HG02759 (cell line): ENCODE measurements at regions not wholly inside any gene's neighbourhood (a gene's known extent, or its start where the extent isn't known, plus 50 kb on each side); places are given as distances from the start of the nearest gene placed in this dataset.
"Not testable (repeated sequence)": the region's sequence is repeated elsewhere in the genome, so short reads cannot be mapped to it uniquely, and the experiment has no call there.

ENCODE experiments used
- ATAC-seq: cut with Tn5 transposase; IDR thresholded peaks from one replicate; pipeline ENCODE4 v1.9.1; 2021; ENCODE audit warnings: mild to moderate bottlenecking, moderate library complexity; ENCODE audit not compliant: unreplicated experiment

DNA sequence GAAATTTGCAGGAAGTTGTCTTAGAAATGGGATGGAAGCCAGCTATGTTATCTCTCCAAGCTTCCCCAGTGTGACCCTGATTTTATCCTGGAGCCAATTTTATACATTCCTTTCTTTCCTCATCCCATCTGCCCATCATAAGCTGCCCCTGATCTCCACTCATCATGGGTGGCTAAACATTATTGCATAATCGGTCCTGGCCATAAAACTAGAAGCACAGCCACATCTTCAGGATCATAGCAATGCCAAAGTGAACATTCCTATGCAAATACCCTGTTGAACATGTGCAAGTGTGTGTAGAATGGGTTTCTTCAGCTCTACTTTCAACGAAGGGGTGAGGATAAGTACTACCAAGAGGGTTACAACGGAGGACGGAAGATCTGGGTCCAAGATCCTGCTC is 50.6 kb upstream of the COG2 start:
- no peak for ATAC-seq

DNA sequence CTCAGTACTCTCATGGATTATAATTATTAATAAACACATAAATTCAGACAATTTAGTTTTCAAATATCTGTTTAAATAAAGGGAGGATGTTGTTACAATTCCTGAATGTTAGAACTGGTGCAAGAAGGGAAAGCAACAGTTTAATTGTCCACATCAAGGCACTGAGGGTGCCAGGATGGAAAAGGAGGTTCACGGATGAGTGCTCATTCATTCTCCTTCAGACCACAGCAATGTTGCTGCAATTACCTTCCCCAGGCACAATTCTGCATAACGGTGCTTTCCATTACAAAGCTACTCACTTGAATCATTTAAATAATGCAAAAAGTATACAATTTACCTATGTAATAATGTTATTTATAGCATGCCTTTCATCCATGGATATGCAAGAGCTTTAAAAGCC is 52.3 kb upstream of the COG2 start:
- ATAC-seq: no peak

DNA sequence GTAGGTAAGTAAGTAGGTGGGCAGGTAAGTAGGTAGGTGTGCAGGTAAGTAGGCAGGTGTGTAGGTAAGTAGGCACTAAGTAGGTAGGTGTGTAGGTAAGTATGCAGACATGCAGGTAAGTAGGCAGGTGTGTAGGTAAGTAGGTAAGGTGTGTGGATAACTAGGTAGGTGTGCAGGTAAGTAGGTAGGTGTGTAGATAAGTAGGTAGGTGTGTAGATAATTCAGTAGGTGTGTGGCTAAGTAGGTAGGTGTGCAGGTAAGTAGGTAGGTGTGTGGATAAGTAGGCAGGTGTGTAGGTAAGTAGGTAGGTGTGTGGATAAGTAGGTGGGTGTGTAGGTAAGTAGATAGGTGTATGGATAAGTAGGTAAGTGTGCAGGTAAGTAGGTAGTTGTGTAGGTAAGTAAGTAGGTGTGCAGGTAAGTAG is 53.9 kb upstream of the COG2 start:
- no peak for ATAC-seq

DNA sequence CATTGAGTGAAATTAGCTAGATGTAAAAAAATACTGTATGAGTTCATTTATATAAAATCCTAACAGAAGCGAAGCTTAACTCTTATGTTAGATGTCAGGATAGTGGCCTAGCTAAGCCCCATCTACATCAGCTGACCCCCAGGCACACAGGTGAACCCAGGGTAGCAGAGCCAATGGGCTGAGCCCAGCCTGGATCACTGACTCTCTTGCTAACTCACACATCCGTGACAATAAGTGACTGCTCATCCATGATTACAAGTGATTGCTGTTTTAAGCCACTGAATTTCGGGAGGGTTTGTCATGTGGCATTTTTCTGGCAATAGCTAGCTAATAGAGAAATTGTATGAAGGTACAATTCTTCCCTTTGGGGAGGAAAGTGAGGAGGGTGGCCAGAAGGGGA is 55.2 kb upstream of the COG2 start:
- no peak for ATAC-seq

DNA sequence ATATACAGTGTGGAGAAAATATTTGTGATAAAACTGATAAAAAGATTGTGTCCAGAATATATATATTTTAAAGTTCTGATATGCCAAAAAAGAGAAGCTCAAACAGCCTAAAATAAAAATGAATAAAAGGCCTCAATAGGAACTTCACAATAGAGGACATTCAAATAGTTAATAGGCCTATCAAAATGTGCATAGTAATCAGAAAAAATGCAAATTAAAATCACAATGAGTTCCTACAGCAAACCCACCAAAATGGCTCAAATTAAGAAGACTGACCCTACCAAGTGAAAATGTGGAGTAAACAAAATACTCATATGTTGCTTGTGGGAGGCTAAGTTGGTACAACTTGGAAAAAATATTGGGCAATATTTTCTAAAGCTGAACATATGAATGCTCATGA is 57.6 kb upstream of the COG2 start:
- no peak for ATAC-seq

DNA sequence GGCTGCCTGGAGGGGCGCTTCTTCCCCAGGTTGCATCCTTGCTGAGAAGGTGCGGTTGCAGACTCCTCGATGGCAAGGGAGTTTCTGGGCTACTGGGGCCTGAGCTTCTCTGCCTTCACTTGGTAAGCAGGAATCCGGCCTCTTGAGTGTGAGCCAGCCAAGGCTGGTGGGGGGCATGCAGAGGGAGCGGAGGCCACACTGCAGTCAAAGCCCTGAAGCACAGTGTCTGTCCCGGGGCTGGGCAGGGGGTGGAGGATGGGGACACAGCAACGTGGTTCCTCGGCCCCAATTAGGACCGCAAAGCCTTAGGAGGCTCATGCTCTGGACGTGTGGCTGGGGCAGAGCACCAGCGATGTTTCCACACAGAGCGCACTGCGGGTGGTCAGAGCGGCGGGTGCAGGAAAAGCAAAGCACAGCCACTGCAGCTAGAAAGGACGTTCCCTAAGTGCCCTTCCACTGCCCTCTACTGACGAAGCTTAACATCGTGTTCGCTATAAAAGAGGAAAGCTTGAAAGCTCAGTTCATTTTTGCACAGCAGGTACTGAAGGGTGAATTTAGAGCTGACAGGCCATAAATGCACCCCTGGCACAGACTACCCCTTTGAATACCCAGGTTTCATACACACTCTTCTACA is 60.7 kb upstream of the COG2 start:
- ATAC-seq: no peak

DNA sequence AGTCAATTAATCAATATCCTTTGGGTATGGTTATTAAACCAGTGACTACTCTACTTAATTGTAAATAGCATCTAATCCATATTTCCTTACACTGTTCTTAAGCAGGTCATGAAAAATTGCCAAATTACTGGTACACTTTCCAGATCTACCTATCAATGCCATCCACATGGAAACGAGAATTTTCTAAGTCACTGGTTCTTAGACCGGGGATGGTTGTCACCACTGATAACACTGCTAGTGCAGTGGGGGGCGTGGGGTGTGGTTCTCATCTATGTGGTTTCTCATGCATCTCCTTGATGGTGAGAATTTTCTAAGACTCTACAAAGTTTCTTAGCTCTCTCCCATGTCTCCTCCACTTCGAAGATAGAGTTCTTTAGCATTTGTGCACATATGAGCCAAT is 63.7 kb upstream of the COG2 start:
- ATAC-seq: no peak

DNA sequence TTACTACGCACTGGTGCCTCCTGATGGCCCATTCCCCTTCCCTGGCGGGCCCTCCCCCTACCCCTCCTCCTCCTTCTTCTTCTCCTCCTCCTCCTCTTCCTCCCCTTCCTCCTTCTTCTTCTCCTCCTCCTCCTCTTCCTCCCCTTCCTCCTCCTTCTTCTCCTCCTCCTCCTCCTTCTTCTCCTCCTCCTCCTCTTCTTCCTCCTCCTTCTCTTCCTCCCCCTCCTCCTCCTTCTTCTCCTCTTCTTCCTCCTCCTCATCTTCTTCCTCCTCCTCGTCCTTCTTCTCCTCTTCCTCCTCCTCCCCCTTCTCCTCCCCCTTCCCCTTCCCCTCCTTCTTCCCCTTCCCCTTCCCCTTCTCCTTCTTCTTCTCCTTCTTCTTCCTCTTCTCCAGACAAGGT is 64.7 kb upstream of the COG2 start:
- ATAC-seq: no peak

DNA sequence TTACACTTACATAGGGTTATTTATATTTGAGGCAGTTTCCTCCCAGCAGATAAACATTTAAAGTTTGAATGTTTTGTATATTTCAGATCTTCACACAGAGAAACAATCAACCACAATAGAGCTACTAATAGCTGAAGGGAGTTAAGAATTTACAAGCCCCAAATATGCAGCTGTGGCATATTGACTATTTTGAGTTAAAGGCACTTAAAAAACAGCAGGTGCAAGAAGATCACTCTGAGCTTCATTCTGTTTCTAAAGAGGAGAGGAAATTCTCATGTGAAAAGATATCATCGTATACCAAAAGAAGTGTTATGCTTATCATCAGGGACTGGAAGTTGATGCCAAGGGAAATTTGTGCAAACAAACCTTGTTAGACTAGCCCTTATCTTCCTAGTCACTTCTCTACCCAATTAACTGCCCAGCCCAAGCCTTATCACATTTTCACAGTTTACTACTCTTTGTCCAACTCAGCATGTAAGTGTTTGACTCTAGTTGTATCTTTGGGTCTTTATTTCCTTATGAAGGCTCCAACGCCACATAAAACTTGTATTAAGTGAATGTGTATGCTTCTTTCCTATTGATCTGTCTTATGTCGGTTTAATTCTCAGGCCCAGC is 66.3 kb upstream of the COG2 start:
- ATAC-seq: no peak

DNA sequence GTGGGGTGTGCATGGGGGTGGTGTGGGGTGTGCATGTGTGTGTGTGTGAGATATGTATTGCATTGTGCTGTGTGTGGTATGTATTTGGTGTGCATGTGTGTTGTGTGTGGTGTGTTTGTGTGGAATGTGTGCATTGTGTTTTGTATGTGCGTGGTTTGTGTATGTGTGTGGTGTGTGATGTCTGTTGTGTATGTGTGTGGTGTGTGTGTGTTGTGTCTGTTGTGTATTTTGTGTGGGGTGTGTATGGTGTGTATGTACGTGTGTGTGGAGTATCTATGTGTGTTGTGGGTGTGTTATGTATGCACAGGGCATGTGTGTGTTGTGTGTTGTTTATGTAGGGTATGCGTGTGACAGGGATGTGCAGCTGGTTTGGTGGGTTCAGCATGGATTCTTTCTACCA is 67.8 kb upstream of the COG2 start:
- no peak for ATAC-seq

DNA sequence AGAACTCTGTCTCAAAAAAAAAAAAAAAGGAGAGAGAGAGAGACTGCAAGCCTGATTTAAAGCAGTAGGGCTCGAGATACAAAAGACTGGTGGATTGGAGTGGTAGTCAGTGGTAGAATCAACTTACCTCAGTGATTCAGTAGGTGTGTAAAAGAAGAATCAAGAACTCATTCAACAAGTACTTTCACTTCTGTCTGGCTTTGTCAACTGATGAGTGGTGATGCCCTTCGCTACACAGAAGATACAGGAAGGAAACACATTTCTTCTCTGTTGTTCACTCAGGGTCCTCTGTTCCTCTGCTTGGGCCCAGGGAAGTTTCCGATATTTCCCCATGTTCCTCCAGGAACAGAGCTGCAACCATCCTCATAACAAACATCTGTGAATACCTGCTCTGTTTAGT is 68.6 kb upstream of the COG2 start:
- no peak for ATAC-seq

DNA sequence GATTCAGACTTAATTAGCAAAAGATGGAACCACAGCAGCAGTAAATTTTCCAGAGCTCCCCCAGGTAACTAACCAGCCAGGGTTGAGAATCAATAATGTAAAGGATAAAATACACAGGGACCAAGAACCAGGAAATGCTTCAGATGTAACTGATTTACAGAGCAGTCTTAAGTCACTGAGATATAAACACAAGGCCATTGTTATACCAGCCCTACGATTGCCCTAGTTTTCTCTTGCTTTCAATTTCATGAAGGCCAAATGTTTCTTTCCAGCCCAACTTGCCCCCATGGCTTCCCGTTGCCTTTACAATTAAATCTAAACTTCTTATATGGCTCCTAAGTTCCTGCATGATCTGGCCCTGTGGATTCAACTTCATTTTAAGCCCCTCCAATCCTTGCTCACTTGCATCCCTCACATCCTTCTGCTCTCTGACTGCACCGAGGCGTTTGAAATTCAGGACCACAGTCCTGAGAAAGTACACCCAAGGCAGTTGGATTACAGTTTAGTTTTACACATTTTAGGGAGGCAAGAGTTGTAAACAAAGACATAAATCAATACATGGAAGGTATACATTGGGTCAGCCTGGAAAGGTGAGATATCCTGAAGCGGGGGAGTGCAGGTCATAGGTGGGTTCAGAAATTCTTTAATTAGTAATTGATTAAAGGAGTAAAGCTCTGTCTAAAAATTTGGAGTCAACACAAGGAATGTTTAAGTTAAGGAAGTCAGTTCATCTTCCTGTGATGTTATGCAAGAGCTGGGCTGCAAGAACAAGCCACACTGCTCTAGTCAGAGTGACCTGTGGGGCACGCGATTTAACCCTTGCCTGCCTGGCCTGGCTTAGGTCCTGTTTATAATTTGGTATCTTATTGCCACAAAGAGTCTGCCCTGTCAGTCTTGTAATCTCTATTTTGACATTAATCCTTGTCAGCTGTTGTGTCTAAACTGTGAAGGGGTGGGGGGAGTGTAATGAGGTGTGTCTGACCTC is 69.9 kb upstream of the COG2 start:
- ATAC-seq: no peak

DNA sequence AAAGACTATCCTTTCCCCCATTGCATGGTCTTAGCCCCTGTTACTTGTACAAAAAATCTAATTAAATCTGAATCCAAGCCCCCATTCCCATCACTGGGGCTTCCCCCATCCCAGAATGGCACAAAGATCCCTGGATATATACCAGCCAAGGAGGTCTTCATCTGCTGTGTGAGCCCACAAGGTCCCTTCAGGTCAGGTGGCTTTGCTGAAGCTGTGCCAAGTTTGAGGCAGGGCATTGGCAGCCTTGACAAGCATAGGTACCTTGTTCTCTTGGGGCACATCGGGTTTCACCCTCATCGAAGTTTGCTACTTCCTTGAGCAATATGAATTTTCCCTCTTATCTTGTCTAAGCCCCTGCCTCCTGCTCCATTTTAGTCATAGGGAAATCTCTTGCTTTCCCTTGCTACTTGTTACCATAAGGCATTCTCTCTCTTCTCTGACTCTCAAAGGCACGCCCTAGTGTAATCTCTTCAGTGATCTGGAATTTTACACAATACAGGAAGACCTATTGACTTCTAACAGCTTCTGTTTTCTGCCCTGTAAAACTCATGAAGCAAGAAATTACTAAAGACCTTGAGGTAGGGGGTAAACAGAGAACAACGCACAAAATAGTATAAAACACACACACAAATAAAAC is 71.4 kb upstream of the COG2 start:
- no peak for ATAC-seq

DNA sequence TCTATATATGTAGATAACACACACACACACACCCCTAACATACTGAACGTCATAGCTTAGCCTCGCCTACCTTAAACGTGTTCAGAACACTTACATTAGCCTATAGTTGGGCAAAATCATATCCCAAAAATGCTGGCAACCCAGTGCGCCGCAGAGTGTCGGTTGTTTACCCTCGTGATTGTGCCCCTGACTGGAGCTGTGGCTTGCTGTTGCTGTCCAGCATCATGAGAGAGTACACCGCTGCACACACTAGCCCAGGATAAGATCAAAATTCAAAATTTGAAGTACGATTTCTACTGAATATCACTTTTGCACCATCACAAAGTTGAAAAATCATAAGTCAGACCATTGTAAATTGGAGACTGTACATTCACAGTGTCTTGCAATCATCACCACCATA is 73.1 kb upstream of the COG2 start:
- ATAC-seq: no peak

DNA sequence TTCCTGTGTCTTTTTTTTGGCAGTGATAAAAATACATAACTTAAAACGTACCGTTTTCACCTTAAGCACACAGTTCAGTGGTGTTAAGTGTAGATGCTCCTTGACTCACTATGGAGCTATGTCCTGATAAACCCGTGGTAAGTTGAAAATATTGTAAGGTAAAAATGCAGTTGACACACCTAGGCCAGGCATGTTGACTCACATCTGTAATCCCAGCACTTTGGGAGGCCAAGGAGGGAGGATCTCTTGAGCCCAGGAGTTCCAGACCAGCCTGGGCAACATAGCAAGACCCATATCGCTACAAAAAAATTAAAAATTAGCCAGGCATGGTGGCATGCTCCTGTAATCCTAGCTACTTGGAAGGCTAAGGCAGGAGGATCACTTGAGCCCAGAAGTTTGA is 73.6 kb upstream of the COG2 start:
- no peak for ATAC-seq

DNA sequence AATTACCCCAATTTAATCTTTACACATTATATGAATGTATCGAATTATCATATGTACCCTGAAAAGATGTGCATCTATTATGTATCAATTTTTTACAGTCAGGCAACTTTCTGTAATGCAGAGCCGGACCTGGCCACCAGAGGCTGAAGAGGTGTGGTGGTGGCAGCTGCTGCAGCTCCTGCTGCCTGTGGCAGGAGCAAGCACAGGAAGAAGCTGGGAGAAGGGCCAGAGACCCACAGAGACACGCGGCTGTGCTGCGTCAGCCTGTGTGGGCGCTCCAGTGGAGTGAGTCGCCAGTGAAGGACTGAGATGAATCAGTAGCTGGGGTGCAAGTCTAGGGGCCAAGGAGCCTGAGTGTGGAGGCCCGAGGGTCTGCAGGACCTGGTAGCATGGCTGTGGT is 74.3 kb upstream of the COG2 start:
- no peak for ATAC-seq

DNA sequence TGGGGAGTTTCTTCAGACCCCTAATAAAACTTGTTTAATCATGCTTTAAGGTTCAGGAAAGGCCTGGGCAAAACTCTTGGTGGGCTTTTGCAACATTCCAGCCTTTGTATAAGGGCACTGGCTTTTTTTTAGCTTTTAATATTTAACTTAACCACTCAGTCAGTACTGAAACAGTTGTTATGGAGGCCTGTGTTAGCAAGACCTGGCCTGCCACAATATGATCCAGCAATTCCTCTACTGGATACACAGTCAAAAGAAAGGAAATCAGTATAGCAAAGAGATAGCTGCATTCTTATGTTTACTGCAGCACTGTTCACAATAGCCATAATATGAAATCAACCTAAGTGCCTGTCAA is 75.1 kb upstream of the COG2 start:
- ATAC-seq: no peak

DNA sequence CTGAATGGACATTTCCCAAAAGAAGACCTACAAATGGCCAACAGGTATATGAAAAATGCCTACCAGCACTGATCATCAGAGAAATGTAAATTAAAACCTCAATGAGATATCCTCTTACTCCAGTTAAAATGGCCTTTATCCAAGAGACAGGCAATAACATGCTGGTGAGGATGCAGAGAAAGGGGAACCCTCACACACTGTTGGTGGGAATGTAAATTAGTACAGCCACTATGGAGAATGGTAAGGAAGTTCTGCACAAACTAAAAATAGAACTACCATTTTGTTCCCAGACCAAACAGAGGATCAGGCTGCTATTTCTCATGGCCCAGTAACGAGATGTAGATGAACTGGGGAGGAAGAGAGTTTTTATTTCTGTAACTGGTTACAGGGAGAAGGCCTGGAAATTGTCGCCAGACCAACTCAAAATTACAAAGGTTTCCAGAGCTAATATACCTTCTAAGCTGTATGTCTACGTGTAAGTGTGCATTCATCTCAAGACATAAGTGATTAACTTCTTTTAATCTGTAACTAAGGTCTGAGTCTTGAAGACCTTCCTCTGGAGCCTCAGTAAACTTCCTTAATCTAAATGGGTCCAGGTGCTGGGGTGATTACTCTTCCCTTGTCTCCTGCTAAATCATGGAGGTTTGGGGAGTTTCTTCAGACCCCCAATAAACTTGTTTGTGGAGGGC is 75.6 kb upstream of the COG2 start:
- ATAC-seq: not testable (repeated sequence)

DNA sequence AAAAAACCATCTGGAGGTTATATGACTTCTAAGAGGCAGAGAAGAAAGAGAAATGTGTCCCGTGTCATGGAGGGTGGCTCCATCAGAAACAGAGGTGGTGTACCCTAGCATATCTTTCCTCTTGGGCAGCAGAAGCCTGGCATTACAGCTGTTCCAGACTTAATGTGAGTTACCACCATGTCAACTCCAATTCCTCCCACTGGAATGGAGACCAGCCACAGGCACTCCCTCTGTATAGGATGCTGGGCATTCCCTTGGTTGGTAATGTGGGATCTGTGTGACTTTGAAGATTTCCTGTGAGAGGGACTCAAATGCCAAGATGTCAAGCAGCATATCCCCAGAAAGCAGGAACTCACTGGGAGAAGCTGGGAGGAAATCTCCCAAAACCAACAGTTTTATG is 77.1 kb upstream of the COG2 start:
- ATAC-seq: no peak

DNA sequence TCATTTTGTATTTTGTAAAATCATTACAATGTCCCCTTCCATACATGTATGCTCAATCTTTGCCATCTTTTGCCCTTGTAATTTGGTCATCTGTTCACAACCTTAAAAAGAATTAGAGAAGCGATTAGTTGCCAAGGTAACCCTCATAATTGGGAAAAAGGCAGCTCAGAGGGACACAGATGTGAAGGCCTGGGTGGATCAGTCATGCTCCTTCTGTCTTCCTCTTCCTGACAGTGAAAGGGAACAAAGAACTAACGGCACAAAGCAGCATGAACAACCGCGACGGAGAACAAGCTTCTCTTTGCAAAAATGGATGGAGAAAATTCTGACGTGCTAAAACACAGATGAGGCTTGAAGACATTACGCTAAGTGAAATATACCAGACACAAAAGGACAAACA is 78.7 kb upstream of the COG2 start:
- ATAC-seq: no peak

DNA sequence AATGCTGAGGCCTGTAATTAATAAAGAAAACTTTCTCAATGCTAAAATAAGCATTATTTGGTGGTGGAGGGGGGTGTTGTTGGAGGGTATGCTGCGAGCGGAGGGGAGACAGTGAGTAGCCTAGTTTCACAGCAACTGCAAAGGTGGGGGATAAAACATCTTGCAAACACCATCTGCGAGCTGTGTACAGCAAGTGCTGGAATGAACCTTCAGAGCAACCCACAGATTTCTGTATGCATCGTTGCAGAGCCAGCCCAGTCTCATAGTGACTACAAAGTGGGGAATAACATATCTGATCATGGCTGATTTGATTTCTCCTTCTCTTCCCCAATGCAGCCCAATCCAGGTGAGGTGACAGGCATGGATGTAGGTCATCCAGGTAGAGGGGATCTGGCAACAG is 80.7 kb upstream of the COG2 start:
- ATAC-seq: no peak
